ENCODE measurements at regions not wholly inside any gene's neighbourhood (a gene's known extent, or its start where the extent isn't known, plus 50 kb on each side); places are given as distances from the start of the nearest gene placed in this dataset.

- TF ChIP-seq POGK (CRISPR knock-in tag; conservative IDR thresholded peaks at IDR 0.05): no peak
- no peak for TF ChIP-seq CBX1 (IDR thresholded peaks at IDR 0.05; ENCODE audit: low read depth)
- no peak for TF ChIP-seq GABPA (IDR thresholded peaks at IDR 0.05; ENCODE audit: low read depth, low read length)
- peak; percentile 52; the same call in 1 of the 2 replicates for TF ChIP-seq GABPA (CRISPR knock-in tag; IDR thresholded peaks at IDR 0.05; ENCODE audit: low read depth)
- TF ChIP-seq ZSCAN30 (CRISPR knock-in tag; IDR thresholded peaks at IDR 0.05): no peak
- TF ChIP-seq AKNA (CRISPR knock-in tag; IDR thresholded peaks at IDR 0.05; ENCODE audit: borderline replicate concordance): no peak
- TF ChIP-seq ZFP36L1 (CRISPR knock-in tag; IDR thresholded peaks at IDR 0.05): peak; percentile 29; the same call in 1 of the 2 replicates
- no peak for TF ChIP-seq ATF5 (CRISPR knock-in tag; IDR thresholded peaks at IDR 0.05; ENCODE audit: low read depth)
- TF ChIP-seq MEIS1 (CRISPR knock-in tag; IDR thresholded peaks at IDR 0.05; ENCODE audit: borderline replicate concordance): no peak
- no peak for TF ChIP-seq ZNF362 (CRISPR knock-in tag; IDR thresholded peaks at IDR 0.05; ENCODE audit: borderline replicate concordance)
- no peak for TF ChIP-seq ETS1 (CRISPR knock-in tag; IDR thresholded peaks at IDR 0.05)
- no peak for TF ChIP-seq ZBTB34 (CRISPR knock-in tag; IDR thresholded peaks at IDR 0.05)
- no peak for TF ChIP-seq TBL1XR1 (IDR thresholded peaks at IDR 0.05; ENCODE audit: borderline replicate concordance, low read length, partially characterized antibody)
- no peak for TF ChIP-seq TBX3 (IDR thresholded peaks at IDR 0.05; ENCODE audit: borderline replicate concordance)
- no peak for TF ChIP-seq CENPBD1 (CRISPR knock-in tag; IDR thresholded peaks at IDR 0.05; ENCODE audit: borderline replicate concordance, low read depth)
- TF ChIP-seq LCORL (IDR thresholded peaks at IDR 0.05): no peak
- 0 out of 2 replicates have a peak, but pooled peaks have one; percentile 31 for TF ChIP-seq LCORL (CRISPR knock-in tag; IDR thresholded peaks at IDR 0.05)
- no peak for TF ChIP-seq TAF15 (IDR thresholded peaks at IDR 0.05; ENCODE audit: low read depth, low read length, poor library complexity, severe bottlenecking)
These were observed 168.7 kb upstream of the PRSS16 start (continued) for GRCh38 chr6:27078734-27079357.

All from HepG2 (cell line).